Mucosa of descending colon (tissue), 3 donors: ENCODE measurements at regions not wholly inside any gene's neighbourhood (a gene's known extent, or its start where the extent isn't known, plus 50 kb on each side); places are given as distances from the start of the nearest gene placed in this dataset.

ENCODE experiments used
- ATAC-seq: fragments of 200-7000 bp; cut with Tn5 transposase; one replicate; pipeline ENCODE4 v1.9.1; 2020; ENCODE audit warnings: mild to moderate bottlenecking, moderate library complexity
- DNase-seq, 3 donors: peaks; one replicate each; pipeline ENCODE4 v3.0.0-alpha.2; 2020
- H3K36me3 ChIP-seq: fragments of 200-600 bp; one replicate; pipeline ENCODE4 v1.8.0; 2021; ENCODE audit warnings: low read depth, mild to moderate bottlenecking
- H3K4me1 ChIP-seq: fragments of 200-600 bp; one replicate; pipeline ENCODE4 v1.8.0; 2021; ENCODE audit warnings: low read depth, mild to moderate bottlenecking
- H3K4me3 ChIP-seq: fragments of 200-600 bp; one replicate; pipeline ENCODE4 v1.8.0; 2021; ENCODE audit warnings: mild to moderate bottlenecking
- H3K9me3 ChIP-seq: fragments of 200-600 bp; one replicate; pipeline ENCODE4 v1.8.0; 2021; ENCODE audit warnings: mild to moderate bottlenecking
- intact Hi-C, 2 donors: fragments of 100-400 bp; cut with DNase I in 1 of 2; cut with micrococcal nuclease in 1 of 2; formaldehyde crosslinking; loops; one replicate each; pipeline versions ENCODE4 v1.11.0 to v1.11.1; 2022; cut with DNase I, micrococcal nuclease
- TF ChIP-seq, protein P1 (sequence below): fragments of 200-600 bp; IDR thresholded peaks from one replicate; pipeline ENCODE4 v1.8.0; 2022; ENCODE audit warnings: antibody characterized with exemption, mild to moderate bottlenecking
- donor health status: DM: no; HTN: no; CAD: no; lungs with moderate emphysema.
- donor health status: DM: no; HTN: no; CAD: no.
- donor health status: DM: no; HTN: yes; CAD: no.

DNA sequence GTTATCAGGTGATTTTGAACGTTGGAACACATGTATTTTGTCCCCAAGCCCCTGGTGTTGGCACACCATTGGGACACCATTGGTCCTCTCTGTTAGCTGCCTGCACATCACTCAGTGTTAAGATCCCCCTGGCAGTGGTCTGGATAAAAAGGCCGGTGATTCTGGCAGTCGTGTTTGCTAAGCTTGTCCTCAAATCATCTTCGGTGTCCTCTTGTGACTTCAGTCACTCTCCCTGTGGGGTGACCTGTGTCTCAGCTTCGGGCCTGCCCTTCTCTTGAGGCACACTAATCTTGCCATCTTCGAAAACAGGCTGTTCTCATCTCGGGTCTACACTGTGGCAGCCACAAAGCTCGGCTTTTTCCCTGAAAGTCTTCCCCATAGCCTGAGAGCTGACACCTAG lies 127.1 kb downstream of the ZIC5 start:
- no peak for DNase-seq
- TF ChIP-seq, protein P1, sequence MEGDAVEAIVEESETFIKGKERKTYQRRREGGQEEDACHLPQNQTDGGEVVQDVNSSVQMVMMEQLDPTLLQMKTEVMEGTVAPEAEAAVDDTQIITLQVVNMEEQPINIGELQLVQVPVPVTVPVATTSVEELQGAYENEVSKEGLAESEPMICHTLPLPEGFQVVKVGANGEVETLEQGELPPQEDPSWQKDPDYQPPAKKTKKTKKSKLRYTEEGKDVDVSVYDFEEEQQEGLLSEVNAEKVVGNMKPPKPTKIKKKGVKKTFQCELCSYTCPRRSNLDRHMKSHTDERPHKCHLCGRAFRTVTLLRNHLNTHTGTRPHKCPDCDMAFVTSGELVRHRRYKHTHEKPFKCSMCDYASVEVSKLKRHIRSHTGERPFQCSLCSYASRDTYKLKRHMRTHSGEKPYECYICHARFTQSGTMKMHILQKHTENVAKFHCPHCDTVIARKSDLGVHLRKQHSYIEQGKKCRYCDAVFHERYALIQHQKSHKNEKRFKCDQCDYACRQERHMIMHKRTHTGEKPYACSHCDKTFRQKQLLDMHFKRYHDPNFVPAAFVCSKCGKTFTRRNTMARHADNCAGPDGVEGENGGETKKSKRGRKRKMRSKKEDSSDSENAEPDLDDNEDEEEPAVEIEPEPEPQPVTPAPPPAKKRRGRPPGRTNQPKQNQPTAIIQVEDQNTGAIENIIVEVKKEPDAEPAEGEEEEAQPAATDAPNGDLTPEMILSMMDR: no peak
- Histone ChIP-seq H3K36me3 (no peaks in the 10 kb centered on the region), H3K4me3 (no peak overlapping the region), H3K9me3 (no peaks in the 10 kb centered on the region), H3K4me1 (no peaks in the 10 kb centered on the region)
- intact Hi-C loops: no loop called here
- no peak for ATAC-seq

DNA sequence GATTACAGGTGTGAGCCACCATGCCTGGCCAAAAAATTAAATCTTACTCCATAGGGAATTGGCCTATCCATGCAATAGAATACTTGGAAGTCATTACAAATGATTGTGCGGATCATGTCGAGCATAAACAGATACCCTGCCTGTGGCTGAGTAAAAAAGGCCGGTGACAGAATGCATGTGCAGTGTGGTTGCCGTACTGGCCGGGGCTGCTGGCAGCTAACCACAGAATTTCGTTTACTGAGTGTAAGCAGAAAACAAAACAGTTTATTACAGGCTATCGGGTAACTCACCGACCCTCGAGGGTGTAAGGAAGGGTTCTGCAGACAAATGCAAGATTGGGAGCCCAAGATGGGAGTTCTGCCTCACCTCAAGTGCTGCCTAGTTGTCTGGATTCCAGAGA lies 127.7 kb downstream of the ZIC5 start:
- DNase-seq (no peak), ATAC-seq (no peak)
- intact Hi-C loops: no loop called here

DNA sequence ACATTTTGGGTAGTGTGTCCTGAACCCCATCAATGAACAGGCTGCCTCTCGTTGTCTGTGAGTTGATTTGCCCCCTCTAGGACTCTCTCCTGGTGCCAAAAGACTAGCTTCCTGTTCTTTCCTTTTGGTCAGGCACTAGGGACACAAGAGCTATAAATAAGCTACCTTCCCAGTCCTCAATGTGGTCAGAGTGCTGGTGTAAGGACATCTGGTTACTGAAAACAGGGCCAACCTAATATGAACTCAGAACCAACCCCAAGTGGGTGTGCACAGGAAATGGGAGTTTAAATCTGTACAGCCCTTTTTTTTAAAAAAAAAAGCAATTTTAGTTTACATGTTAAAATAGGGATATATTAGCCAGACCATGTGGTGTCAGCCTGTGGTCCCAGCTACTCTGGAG lies 129.2 kb downstream of the ZIC5 start:
- no peaks in the 10 kb centered on the region for H3K36me3 ChIP-seq
- TF ChIP-seq, protein P1: no peak
- ATAC-seq: no peak

More for the DNA sequence above, 127.7 kb downstream of the ZIC5 start:
- Histone ChIP-seq H3K4me3 (no peak overlapping the region), H3K36me3 (no peaks in the 10 kb centered on the region), H3K9me3 (no peaks in the 10 kb centered on the region), H3K4me1 (no peaks in the 10 kb centered on the region)
- TF ChIP-seq, protein P1: no peak

DNA sequence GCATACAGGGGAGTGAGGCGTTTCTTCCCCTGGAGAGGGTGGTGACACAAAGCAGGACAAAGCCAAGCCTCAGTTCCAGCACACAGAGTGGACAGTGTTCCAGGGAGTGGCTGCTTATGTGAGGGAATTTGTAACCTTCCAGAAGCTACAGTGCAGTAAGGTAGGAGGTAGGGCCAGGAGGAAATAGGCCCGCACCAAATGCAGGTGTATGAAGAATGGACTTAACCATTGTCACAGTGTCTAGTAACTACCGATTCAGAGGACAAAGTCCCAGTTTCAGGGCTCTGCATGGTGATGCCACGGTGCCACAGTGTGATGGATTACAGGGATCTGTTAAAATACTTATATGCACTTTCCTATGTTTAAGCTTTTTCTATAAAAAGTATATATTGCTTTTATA lies 135.3 kb downstream of the ZIC5 start:
- no peak for DNase-seq

More for the DNA sequence above, 129.2 kb downstream of the ZIC5 start:
- no peak for DNase-seq
- no peaks in the 10 kb centered on the region for H3K9me3 ChIP-seq
- no peak overlapping the region for H3K4me3 ChIP-seq
- H3K4me1 ChIP-seq: no peaks in the 10 kb centered on the region
- intact Hi-C loops: no loop called here

DNA sequence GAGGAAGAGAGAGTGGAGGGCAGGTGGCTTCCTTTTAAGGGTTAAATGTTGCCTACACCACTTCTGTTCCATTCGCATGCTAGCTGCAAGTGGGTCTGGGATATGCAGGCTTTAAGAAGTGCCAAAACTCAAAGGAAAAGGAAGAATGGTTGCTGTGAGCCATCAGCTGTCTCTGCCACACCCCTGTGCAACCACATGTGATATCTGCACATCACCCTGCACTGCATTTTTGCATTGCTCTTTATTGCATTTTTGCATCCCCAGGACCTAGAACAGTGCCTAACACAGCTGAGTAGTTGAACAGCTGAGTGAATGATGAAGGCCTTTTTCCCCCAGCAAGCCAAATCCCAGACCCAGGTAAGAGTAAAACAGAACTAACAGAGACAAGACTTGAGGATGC lies 136.1 kb downstream of the ZIC5 start:
- no peaks in the 10 kb centered on the region for H3K4me1 ChIP-seq
- no peak overlapping the region for H3K4me3 ChIP-seq
- DNase-seq (no peak), ATAC-seq (no peak)
- TF ChIP-seq, protein P1: no peak
- intact Hi-C loops: no loop called here
- H3K36me3 ChIP-seq: no peaks in the 10 kb centered on the region
- H3K9me3 ChIP-seq: no peaks in the 10 kb centered on the region

More for the DNA sequence above, 135.3 kb downstream of the ZIC5 start:
- intact Hi-C loops: no loop called here
- Histone ChIP-seq H3K9me3 (no peaks in the 10 kb centered on the region), H3K36me3 (no peaks in the 10 kb centered on the region), H3K4me3 (no peak overlapping the region), H3K4me1 (no peaks in the 10 kb centered on the region)
- TF ChIP-seq, protein P1: no peak
- peak; percentile 84 for ATAC-seq

DNA sequence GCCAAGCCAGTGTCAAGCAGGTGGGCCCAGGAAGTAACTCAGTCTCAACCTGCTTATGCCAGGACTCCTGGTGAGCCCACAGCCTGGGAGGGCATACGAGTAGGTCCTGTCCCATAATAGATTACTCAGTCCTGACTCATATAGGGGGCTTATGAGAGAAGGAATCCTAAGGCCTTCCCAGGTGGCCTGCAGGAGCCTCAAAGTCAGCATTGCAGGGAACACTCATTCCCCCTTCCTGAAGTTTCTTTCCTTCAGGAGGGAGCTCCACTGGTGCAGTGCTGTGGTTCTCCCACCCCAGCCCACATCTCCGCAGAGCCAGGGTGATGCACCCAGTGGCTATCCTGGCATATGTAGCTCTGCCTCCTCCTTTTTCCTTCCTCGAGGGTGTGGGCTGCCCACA lies 137.3 kb downstream of the ZIC5 start:
- TF ChIP-seq, protein P1: no peak
- ATAC-seq (no peak), DNase-seq (no peak)
- Histone ChIP-seq H3K4me1 (no peaks in the 10 kb centered on the region), H3K36me3 (no peaks in the 10 kb centered on the region), H3K9me3 (no peaks in the 10 kb centered on the region), H3K4me3 (no peak overlapping the region)
- intact Hi-C loops: no loop called here
